Prostate gland (tissue), 2 donors: ENCODE measurements at regions not wholly inside any gene's neighbourhood (a gene's known extent, or its start where the extent isn't known, plus 50 kb on each side); places are given as distances from the start of the nearest gene placed in this dataset.

Experiments used
- CTCF ChIP-seq, 4 experiments: fragments of 200-600 bp in 2 of 4; fragments of 450-650 bp in 2 of 4; sonication (generic) in 2 of 4; IDR thresholded peaks; 1 replicate in 3 of 4; 2 replicates in 1 of 4; pipeline ENCODE4 v1.5.1; 2016 to 2019; ENCODE audit warnings: antibody characterized with exemption in 4 of 4, mild to moderate bottlenecking in 2 of 4, moderate library complexity in 2 of 4
- POLR2A ChIP-seq: fragments of 450-650 bp; IDR thresholded peaks from one replicate; pipeline ENCODE4 v1.6.1; 2016; ENCODE audit warnings: antibody characterized with exemption, mild to moderate bottlenecking
- POLR2AphosphoS5 ChIP-seq: sonication (generic); formaldehyde crosslinking; IDR thresholded peaks from one replicate; pipeline ENCODE4 v1.6.1; 2017; ENCODE audit warnings: antibody characterized with exemption

GRCh38 chr5:34542818-34543217, 113.3 kb upstream of the RAI14 start:
- TF ChIP-seq CTCF (IDR thresholded peaks at IDR 0.05), result no peak
- TF ChIP-seq POLR2A, result no peak
- TF ChIP-seq POLR2AphosphoS5, result no peak
